ENCODE measurements at regions not wholly inside any gene's neighbourhood (a gene's known extent, or its start where the extent isn't known, plus 50 kb on each side); places are given as distances from the start of the nearest gene placed in this dataset.

GRCh38 chr3:144403040-144403457, 431.4 kb downstream of the DIPK2A start:
- no peak overlapping the region for H4K91ac ChIP-seq (ENCODE audit: insufficient read length, low read depth, low read length)
- no peak overlapping the region for H4K5ac ChIP-seq (ENCODE audit: insufficient read length, low read depth, low read length)
- no CpG with 5 or more reads among the region's 3 CpGs for WGBS (ENCODE audit: extremely low coverage, insufficient read length, low lambda C conversion rate)
- H3K27ac Mint-ChIP-seq, result no peak overlapping the region
- H4K8ac ChIP-seq (replicated peaks; ENCODE audit: insufficient read length, low read depth, low read length), result no peak overlapping the region
- H3K79me2 ChIP-seq (ENCODE audit: insufficient read depth, low read length), result no peaks in the 10 kb centered on the region
- no peak overlapping the region for H3K56ac ChIP-seq (ENCODE audit: insufficient read length, low read depth, low read length)
- no peaks in the 10 kb centered on the region for H3K9me3 ChIP-seq (ENCODE audit: control insufficient read depth, low read depth, low read length)
- no peak overlapping the region for H2BK5ac ChIP-seq (ENCODE audit: insufficient read length, low read length)
- H3K23me2 ChIP-seq (ENCODE audit: insufficient read length, low read depth, low read length, poor library complexity, severe bottlenecking), result no peaks in the 10 kb centered on the region
- H3K27me3 ChIP-seq (ENCODE audit: insufficient read depth, low read length), result no peaks in the 10 kb centered on the region
- no peaks in the 10 kb centered on the region for H4K20me1 ChIP-seq (ENCODE audit: control insufficient read depth, insufficient read depth, insufficient read length)
- no peak for TF ChIP-seq CTCF (conservative IDR thresholded peaks at IDR 0.05)
- H2AK5ac ChIP-seq (ENCODE audit: insufficient read length, low read length), result no peak overlapping the region
- no peak overlapping the region for H2BK12ac ChIP-seq (ENCODE audit: insufficient read length, low read depth, low read length)
- H3K4me2 ChIP-seq (ENCODE audit: insufficient read depth, insufficient read length, low read length), result no peak overlapping the region
- H3T11ph ChIP-seq (ENCODE audit: low read length), result no peak overlapping the region
- no peak overlapping the region for H2BK20ac ChIP-seq (ENCODE audit: low read depth, low read length, poor library complexity, severe bottlenecking)
- H3K4me3 Mint-ChIP-seq, result no peak overlapping the region
- H3K14ac ChIP-seq (ENCODE audit: insufficient read depth, low read length), result no peak overlapping the region
- no peaks in the 10 kb centered on the region for H3K27me3 Mint-ChIP-seq (ENCODE audit: low read depth)
- 0 out of 7 replicates have a peak, but pooled peaks cover 0 to 4% (median 0%) of the 10 kb centered on the region in 3 experiments for H3K36me3 Mint-ChIP-seq (ENCODE audit: insufficient read depth in 1 of 3, low read depth in 3 of 3)
- H3K4me1 ChIP-seq (ENCODE audit: insufficient read depth, low read length), result no peaks in the 10 kb centered on the region
- H3K4ac ChIP-seq (ENCODE audit: low read depth, low read length), result no peak overlapping the region
- H2BK120ac ChIP-seq (ENCODE audit: low read depth, low read length, poor library complexity, severe bottlenecking), result no peak overlapping the region
- no peaks in the 10 kb centered on the region for H3K79me1 ChIP-seq (ENCODE audit: insufficient read depth, low read depth, low read length, poor library complexity, severe bottlenecking)
- H3K23ac ChIP-seq (ENCODE audit: insufficient read length, low read depth, low read length), result no peak overlapping the region
- H3K27ac ChIP-seq (ENCODE audit: insufficient read length, low read depth, low read length), result no peak overlapping the region
- H3K9ac ChIP-seq (ENCODE audit: extremely low read depth, insufficient read length, low read length), result no peak overlapping the region
- H2AFZ ChIP-seq (ENCODE audit: low read length), result no peak overlapping the region
- no peak for DNase-seq
- no peak overlapping the region for H3K18ac ChIP-seq (ENCODE audit: insufficient read length, low read depth, low read length)
- H2BK15ac ChIP-seq (ENCODE audit: low read depth, low read length), result no peak overlapping the region
- no peaks in the 10 kb centered on the region for H3K4me1 Mint-ChIP-seq
- peaks cover 0 to 10% of the 10 kb centered on the region in 2 experiments; a peak in 3 of 5 replicates for H3K9me3 Mint-ChIP-seq

Data from H9 (cell line).